IMR-90 (cell line): ENCODE measurements at regions not wholly inside any gene's neighbourhood (a gene's known extent, or its start where the extent isn't known, plus 50 kb on each side); places are given as distances from the start of the nearest gene placed in this dataset.

Experiments used
- ATAC-seq: fragments of 200-7000 bp; cut with Tn5 transposase; 2 replicates; pipeline ENCODE4 v1.9.1; 2020; ENCODE audit warnings: low read depth, mild to moderate bottlenecking, moderate library complexity
- BruUV-seq: library from RNA; stranded (reverse); fragments of 400-500 nt; replicated peaks from 2 replicates; lab custom pipeline; 2021; lab: Mats Ljungman, UMichigan
- CTCF ChIA-PET: fragments of 300-600 bp; formaldehyde crosslinking; extraction: SDS; loops from one replicate; lab custom pipeline; 2021; ENCODE audit warnings: antibody characterized with exemption; lab: Yijun Ruan, JAX
- POLR2A ChIA-PET: fragments of 300-600 bp; sonication (Branson Sonifier 250); formaldehyde crosslinking; loops from one replicate; lab custom pipeline; 2022; ENCODE audit warnings: antibody characterized with exemption; ENCODE audit not compliant: unreplicated experiment; lab: Charles Lee
- DNase-seq: peaks from one replicate; pipeline ENCODE4 v3.0.0; 2013
- H2AFZ ChIP-seq: replicated peaks from 2 replicates; pipeline ENCODE3; 2013; ENCODE audit warnings: low read length, mild to moderate bottlenecking; ENCODE audit not compliant: poor library complexity
- H2AK5ac ChIP-seq: 2 replicates; pipeline ENCODE4 v1.6.1; 2013; ENCODE audit warnings: low read depth, low read length, inconsistent platforms
- H2AK9ac ChIP-seq: replicated peaks from 2 replicates; pipeline ENCODE3; 2013; ENCODE audit warnings: mild to moderate bottlenecking, low read depth, low read length, moderate library complexity; ENCODE audit not compliant: poor library complexity
- H2BK120ac ChIP-seq: 2 replicates; pipeline ENCODE4 v1.6.1; 2013; ENCODE audit warnings: low read depth, low read length, inconsistent platforms
- H2BK15ac ChIP-seq: 3 replicates; pipeline ENCODE4 v1.6.1; 2013; ENCODE audit warnings: low read depth, low read length, inconsistent platforms
- H2BK20ac ChIP-seq: 2 replicates; pipeline ENCODE4 v1.6.1; 2013; ENCODE audit warnings: low read depth, mild to moderate bottlenecking, inconsistent platforms, low read length, moderate library complexity
- H2BK5ac ChIP-seq: 2 replicates; pipeline ENCODE4 v1.6.1; 2013; ENCODE audit warnings: mild to moderate bottlenecking, low read depth, low read length, inconsistent platforms; ENCODE audit not compliant: poor library complexity, severe bottlenecking
- H3K14ac ChIP-seq: replicated peaks from 2 replicates; pipeline ENCODE4 v1.6.1; 2013; ENCODE audit warnings: low read depth, low read length, inconsistent platforms
- H3K18ac ChIP-seq: 2 replicates; pipeline ENCODE4 v1.6.1; 2013; ENCODE audit warnings: low read depth, low read length, control low read depth
- H3K23ac ChIP-seq: 2 replicates; pipeline ENCODE4 v1.6.1; 2013; ENCODE audit warnings: low read depth, low read length, inconsistent platforms
- H3K27ac ChIP-seq: 2 replicates; pipeline ENCODE4 v1.5.1; 2013; ENCODE audit warnings: mild to moderate bottlenecking, control low read depth, low read length; ENCODE audit not compliant: insufficient read depth
- H3K27me3 ChIP-seq: 2 replicates; pipeline ENCODE4 v1.6.1; 2013; ENCODE audit warnings: low read length; ENCODE audit not compliant: control insufficient read depth, insufficient read depth
- H3K36me3 ChIP-seq: 2 replicates; pipeline ENCODE4 v1.6.1; 2013; ENCODE audit warnings: low read length, mixed read lengths; ENCODE audit not compliant: control insufficient read depth, insufficient read depth
- H3K4ac ChIP-seq: 2 replicates; pipeline ENCODE4 v1.6.1; 2013; ENCODE audit warnings: low read depth, low read length, inconsistent platforms
- H3K4me1 ChIP-seq: 2 replicates; pipeline ENCODE4 v1.6.1; 2013; ENCODE audit warnings: low read length, mixed read lengths; ENCODE audit not compliant: control insufficient read depth, insufficient read depth
- H3K4me2 ChIP-seq: 2 replicates; pipeline ENCODE4 v1.6.1; 2013; ENCODE audit warnings: low read depth, mild to moderate bottlenecking, control low read depth, low read length, moderate library complexity
- H3K4me3 ChIP-seq: 2 replicates; pipeline ENCODE4 v1.5.1; 2013; ENCODE audit warnings: low read depth, mild to moderate bottlenecking, control low read depth, low read length, moderate library complexity; ENCODE audit not compliant: insufficient read depth
- H3K56ac ChIP-seq: 2 replicates; pipeline ENCODE4 v1.6.1; 2013; ENCODE audit warnings: low read length, inconsistent platforms; ENCODE audit not compliant: insufficient read depth; ENCODE audit errors: extremely low read depth
- H3K79me1 ChIP-seq, 2 experiments: 2 replicates each; pipeline ENCODE4 v1.6.1; 2013; ENCODE audit warnings: low read length in 2 of 2, inconsistent platforms in 1 of 2, low read depth in 1 of 2
- H3K9ac ChIP-seq: 2 replicates; pipeline ENCODE4 v1.6.1; 2013; ENCODE audit warnings: low read depth, low read length, control low read depth
- H3K9me1 ChIP-seq: 2 replicates; pipeline ENCODE4 v1.6.1; 2013; ENCODE audit warnings: low read length, inconsistent platforms; ENCODE audit not compliant: insufficient read depth
- H3K9me3 ChIP-seq: 2 replicates; pipeline ENCODE4 v1.6.1; 2013; ENCODE audit warnings: low read length; ENCODE audit not compliant: control insufficient read depth, insufficient read depth
- H4K20me1 ChIP-seq: 2 replicates; pipeline ENCODE4 v1.6.1; 2013; ENCODE audit warnings: low read length, inconsistent platforms; ENCODE audit not compliant: insufficient read depth
- H4K5ac ChIP-seq: 2 replicates; pipeline ENCODE4 v1.6.1; 2013; ENCODE audit warnings: mild to moderate bottlenecking, low read depth, low read length, control low read depth
- H4K8ac ChIP-seq, 2 experiments: 2 replicates each; pipeline ENCODE4 v1.6.1; 2013; ENCODE audit warnings: low read depth in 2 of 2, low read length in 2 of 2, control low read depth in 1 of 2, inconsistent platforms in 1 of 2
- H4K91ac ChIP-seq: 2 replicates; pipeline ENCODE4 v1.6.1; 2013; ENCODE audit warnings: low read depth, low read length, inconsistent platforms; ENCODE audit not compliant: insufficient read depth
- BHLHE40 ChIP-seq: fragments of 150-350 bp; IDR thresholded peaks from 2 replicates; pipeline ENCODE4 v1.6.1; 2016; ENCODE audit warnings: mild to moderate bottlenecking, low read depth, low read length
- CTCF ChIP-seq: conservative IDR thresholded peaks from 2 replicates; pipeline ENCODE4 v1.5.1; 2012; ENCODE audit warnings: mild to moderate bottlenecking, low read depth, low read length, improper control_type of control experiment
- FOS ChIP-seq: fragments of 150-350 bp; IDR thresholded peaks from 2 replicates; pipeline ENCODE4 v1.6.1; 2016; ENCODE audit warnings: low read depth, low read length
- MAFK ChIP-seq: IDR thresholded peaks from 2 replicates; pipeline ENCODE4 v1.6.1; 2012; ENCODE audit warnings: low read depth, low read length, improper control_type of control experiment
- POLR2A ChIP-seq: IDR thresholded peaks from 2 replicates; pipeline ENCODE4 v1.6.1; 2012; ENCODE audit warnings: mild to moderate bottlenecking, low read depth, low read length
- RFX5 ChIP-seq: IDR thresholded peaks from 2 replicates; pipeline ENCODE4 v1.8.0; 2012; ENCODE audit warnings: low read depth, mild to moderate bottlenecking, low read length, moderate library complexity
- WGBS, 2 experiments: methylation state at CpG; one replicate each; pipeline versions ENCODE4 v1.1.5 to v1.1.7; 2013; ENCODE audit warnings: missing lambda C conversion rate in 2 of 2; ENCODE audit not compliant: insufficient read length in 1 of 2; ENCODE audit errors: extremely low coverage in 2 of 2; 5-methylcytosine and 5-hydroxymethylcytosine counted together
- dilution Hi-C: fragments of 300-500 bp; cut with HindIII; formaldehyde crosslinking; loops from one replicate; pipeline ENCODE4 v1.14.3; 2018; ENCODE audit warnings: low sequenced_read_pairs; ENCODE audit not compliant: unreplicated experiment
- in situ Hi-C: fragments of 300-500 bp; cut with MboI; formaldehyde crosslinking; loops from 3 replicates; pipeline ENCODE4 v1.14.3; 2019; ENCODE audit warnings: low sequenced_read_pairs, inconsistent platforms, mixed read lengths
- intact Hi-C: fragments of 100-400 bp; cut with micrococcal nuclease; formaldehyde crosslinking; loops from 2 replicates; pipeline ENCODE4 v1.10.0; 2022

- DNase-seq (no peak), ATAC-seq (no peak)
- no peaks in the 10 kb centered on the region for H3K36me3 ChIP-seq
- intact Hi-C loops (no loop called here), dilution Hi-C loops (no loop called here), in situ Hi-C loops (no loop called here)
- no peak overlapping the region for H4K5ac ChIP-seq
- no peaks in the 10 kb centered on the region for H3K9me3 ChIP-seq
- H3K79me1 ChIP-seq: no peaks in the 10 kb centered on the region
- no peak overlapping the region for H2BK120ac ChIP-seq
- H3K4me1 ChIP-seq: no peaks in the 10 kb centered on the region
- no peak overlapping the region for H4K91ac ChIP-seq
- no peak overlapping the region for H3K4me2 ChIP-seq
- H3K18ac ChIP-seq: no peak overlapping the region
- H3K27me3 ChIP-seq: no peaks in the 10 kb centered on the region
- no CpG with 5 or more reads among the region's 6 CpGs for WGBS, 2 experiments
- no peak overlapping the region for H2BK5ac ChIP-seq
- BruUV-seq: no TSS peak
- no peaks in the 10 kb centered on the region for H4K20me1 ChIP-seq
- no peak overlapping the region for H3K4ac ChIP-seq
- H3K56ac ChIP-seq: no peak overlapping the region
- H3K27ac ChIP-seq: no peak overlapping the region
- no peak overlapping the region for H3K14ac ChIP-seq
- H3K4me3 ChIP-seq: no peak overlapping the region
- CTCF ChIA-PET: no interaction called here
- TF ChIP-seq FOS: no peak
- TF ChIP-seq POLR2A: no peak
- no peak for TF ChIP-seq MAFK
- no peak for TF ChIP-seq CTCF
- TF ChIP-seq BHLHE40: no peak
- no peak for TF ChIP-seq RFX5
- H3K9ac ChIP-seq: no peak overlapping the region
- no peaks in the 10 kb centered on the region for H3K9me1 ChIP-seq
- no peak overlapping the region for H2AK5ac ChIP-seq
- H3K23ac ChIP-seq: no peak overlapping the region
- POLR2A ChIA-PET: no interaction called here
- no peak overlapping the region for H2BK20ac ChIP-seq
- H2AK9ac ChIP-seq: no peak overlapping the region
- no peak overlapping the region for H4K8ac ChIP-seq
- no peak overlapping the region for H2BK15ac ChIP-seq
- no peak overlapping the region for H2AFZ ChIP-seq
These were observed 496.7 kb downstream of the MATN1 start for GRCh38 chr1:30226648-30227047.
